Astrocyte (in vitro differentiated cells and primary cell): ENCODE measurements at regions not wholly inside any gene's neighbourhood (a gene's known extent, or its start where the extent isn't known, plus 50 kb on each side); places are given as distances from the start of the nearest gene placed in this dataset.

ENCODE experiments used
- DNase-seq: peaks from one replicate; pipeline ENCODE4 v3.0.0-alpha.2; 2010; ENCODE audit warnings: low read depth
- FAIRE-seq: peaks from 2 replicates; lab custom pipeline; 2011; peaks lifted over from hg19 to GRCh38; lab: Jason Lieb, UNC
- H2AFZ ChIP-seq: 2 replicates; pipeline ENCODE4 v1.6.0; 2012; ENCODE audit warnings: low read depth, low read length, inconsistent platforms
- H3K27ac ChIP-seq: 2 replicates; pipeline ENCODE4 v1.5.1; 2011; ENCODE audit warnings: low read depth, low read length, inconsistent platforms
- H3K27me3 ChIP-seq: 2 replicates; pipeline ENCODE4 v1.6.0; 2011; ENCODE audit warnings: low read length, inconsistent platforms; ENCODE audit not compliant: insufficient read depth
- H3K36me3 ChIP-seq: 2 replicates; pipeline ENCODE4 v1.5.1; 2011; ENCODE audit warnings: low read length, inconsistent platforms; ENCODE audit not compliant: insufficient read depth
- H3K4me1 ChIP-seq: 2 replicates; pipeline ENCODE4 v1.5.1; 2011; ENCODE audit warnings: low read length, inconsistent platforms; ENCODE audit not compliant: insufficient read depth
- H3K4me2 ChIP-seq: 2 replicates; pipeline ENCODE4 v1.6.0; 2012; ENCODE audit warnings: low read length, inconsistent platforms
- H3K4me3 ChIP-seq: 2 replicates; pipeline ENCODE4 v1.5.1; 2011; ENCODE audit warnings: low read depth, mild to moderate bottlenecking, low read length, inconsistent platforms; ENCODE audit not compliant: insufficient read depth
- H3K79me2 ChIP-seq: 2 replicates; pipeline ENCODE4 v1.6.0; 2012; ENCODE audit warnings: mild to moderate bottlenecking, low read length, inconsistent platforms; ENCODE audit not compliant: insufficient read depth
- H3K9ac ChIP-seq: 2 replicates; pipeline ENCODE4 v1.6.0; 2012; ENCODE audit warnings: mild to moderate bottlenecking, low read length, inconsistent platforms
- H3K9me3 ChIP-seq: 2 replicates; pipeline ENCODE4 v1.5.1; 2012; ENCODE audit warnings: low read depth, mild to moderate bottlenecking, low read length, inconsistent platforms; ENCODE audit not compliant: insufficient read depth
- H4K20me1 ChIP-seq: 2 replicates; pipeline ENCODE4 v1.6.0; 2012; ENCODE audit warnings: low read length, inconsistent platforms; ENCODE audit not compliant: insufficient read depth
- H3K27ac Mint-ChIP-seq: one replicate; pipeline ENCODE4 v1.8.0; 2021; ENCODE audit warnings: mild to moderate bottlenecking, mixed read lengths; ENCODE audit not compliant: unreplicated experiment
- H3K27me3 Mint-ChIP-seq: one replicate; pipeline ENCODE4 v1.8.0; 2021; ENCODE audit warnings: low read depth, mixed read lengths; ENCODE audit not compliant: unreplicated experiment
- H3K36me3 Mint-ChIP-seq: one replicate; pipeline ENCODE4 v1.8.0; 2021; ENCODE audit warnings: low read depth, mixed read lengths; ENCODE audit not compliant: unreplicated experiment
- H3K4me1 Mint-ChIP-seq: one replicate; pipeline ENCODE4 v1.8.0; 2021; ENCODE audit warnings: low read depth, mixed read lengths; ENCODE audit not compliant: unreplicated experiment
- H3K4me3 Mint-ChIP-seq: one replicate; pipeline ENCODE4 v1.8.0; 2021; ENCODE audit warnings: mild to moderate bottlenecking, moderate library complexity, mixed read lengths; ENCODE audit not compliant: unreplicated experiment
- H3K9me3 Mint-ChIP-seq: one replicate; pipeline ENCODE4 v1.8.0; 2021; ENCODE audit warnings: mild to moderate bottlenecking, mixed read lengths; ENCODE audit not compliant: unreplicated experiment
- EZH2 ChIP-seq: IDR thresholded peaks from 2 replicates; pipeline ENCODE4 v1.6.1; 2012; ENCODE audit warnings: mild to moderate bottlenecking, low read length, inconsistent platforms; ENCODE audit not compliant: insufficient read depth
- TF ChIP-seq, protein P1 (sequence below): IDR thresholded peaks from 2 replicates; pipeline ENCODE4 v1.5.1; 2011; ENCODE audit warnings: low read depth, mild to moderate bottlenecking, inconsistent platforms, low read length, moderate library complexity; ENCODE audit not compliant: insufficient read depth

GRCh38 chr10:111600772-111601171, 523.9 kb downstream of the ADRA2A start:
- no peak overlapping the region for H3K27ac Mint-ChIP-seq
- Histone ChIP-seq H3K27ac (no peak overlapping the region), H3K4me2 (no peak overlapping the region), H3K36me3 (no peaks in the 10 kb centered on the region), H3K4me3 (no peak overlapping the region), H3K27me3 (no peaks in the 10 kb centered on the region), H3K9me3 (no peaks in the 10 kb centered on the region), H2AFZ (no peak overlapping the region), H3K79me2 (no peaks in the 10 kb centered on the region), H3K4me1 (no peaks in the 10 kb centered on the region), H4K20me1 (no peaks in the 10 kb centered on the region), H3K9ac (no peak overlapping the region)
- DNase-seq (no peak), FAIRE-seq (no peak)
- TF ChIP-seq, protein P1, sequence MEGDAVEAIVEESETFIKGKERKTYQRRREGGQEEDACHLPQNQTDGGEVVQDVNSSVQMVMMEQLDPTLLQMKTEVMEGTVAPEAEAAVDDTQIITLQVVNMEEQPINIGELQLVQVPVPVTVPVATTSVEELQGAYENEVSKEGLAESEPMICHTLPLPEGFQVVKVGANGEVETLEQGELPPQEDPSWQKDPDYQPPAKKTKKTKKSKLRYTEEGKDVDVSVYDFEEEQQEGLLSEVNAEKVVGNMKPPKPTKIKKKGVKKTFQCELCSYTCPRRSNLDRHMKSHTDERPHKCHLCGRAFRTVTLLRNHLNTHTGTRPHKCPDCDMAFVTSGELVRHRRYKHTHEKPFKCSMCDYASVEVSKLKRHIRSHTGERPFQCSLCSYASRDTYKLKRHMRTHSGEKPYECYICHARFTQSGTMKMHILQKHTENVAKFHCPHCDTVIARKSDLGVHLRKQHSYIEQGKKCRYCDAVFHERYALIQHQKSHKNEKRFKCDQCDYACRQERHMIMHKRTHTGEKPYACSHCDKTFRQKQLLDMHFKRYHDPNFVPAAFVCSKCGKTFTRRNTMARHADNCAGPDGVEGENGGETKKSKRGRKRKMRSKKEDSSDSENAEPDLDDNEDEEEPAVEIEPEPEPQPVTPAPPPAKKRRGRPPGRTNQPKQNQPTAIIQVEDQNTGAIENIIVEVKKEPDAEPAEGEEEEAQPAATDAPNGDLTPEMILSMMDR, result no peak
- TF ChIP-seq EZH2, result no peak
- peaks cover 2% of the 10 kb centered on the region for H3K27me3 Mint-ChIP-seq
- no peaks in the 10 kb centered on the region for H3K4me1 Mint-ChIP-seq
- no peaks in the 10 kb centered on the region for H3K36me3 Mint-ChIP-seq
- no peak overlapping the region for H3K4me3 Mint-ChIP-seq
- no peaks in the 10 kb centered on the region for H3K9me3 Mint-ChIP-seq

DNA sequence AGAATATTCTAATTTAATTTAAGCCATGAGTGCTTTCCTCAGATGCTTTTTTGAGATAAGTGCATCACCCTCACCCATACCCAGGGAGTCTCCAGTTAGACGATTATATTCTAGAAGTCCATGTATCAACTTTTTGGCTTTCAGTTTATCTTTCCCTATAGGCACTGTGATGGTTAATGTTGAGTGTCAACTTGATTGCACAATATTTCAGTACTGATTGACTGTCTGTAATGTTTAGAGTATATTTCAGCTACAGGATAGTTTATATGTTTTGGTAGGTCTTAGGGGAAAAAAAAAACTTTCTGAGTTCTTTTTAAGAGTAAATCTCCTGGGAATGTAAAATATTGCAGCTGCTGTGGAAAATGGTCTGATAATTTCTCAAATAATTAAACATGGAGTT, 535.4 kb downstream of the ADRA2A start:
- no peaks in the 10 kb centered on the region for H3K9me3 ChIP-seq
- no peak overlapping the region for H3K4me3 ChIP-seq
- FAIRE-seq, result no peak
- H3K4me2 ChIP-seq, result no peak overlapping the region
- H2AFZ ChIP-seq, result no peak overlapping the region
- H3K36me3 ChIP-seq, result no peaks in the 10 kb centered on the region
- no peak overlapping the region for H3K27ac Mint-ChIP-seq
- H4K20me1 ChIP-seq, result no peaks in the 10 kb centered on the region
- H3K9me3 Mint-ChIP-seq, result no peaks in the 10 kb centered on the region
- no peaks in the 10 kb centered on the region for H3K4me1 ChIP-seq
- no peaks in the 10 kb centered on the region for H3K27me3 Mint-ChIP-seq
- no peaks in the 10 kb centered on the region for H3K36me3 Mint-ChIP-seq
- no peaks in the 10 kb centered on the region for H3K79me2 ChIP-seq
- TF ChIP-seq, protein P1, result no peak
- no peak for TF ChIP-seq EZH2
- DNase-seq, result no peak
- H3K4me1 Mint-ChIP-seq, result no peaks in the 10 kb centered on the region
- no peak overlapping the region for H3K9ac ChIP-seq
- no peaks in the 10 kb centered on the region for H3K27me3 ChIP-seq
- no peak overlapping the region for H3K4me3 Mint-ChIP-seq
- H3K27ac ChIP-seq, result no peak overlapping the region

GRCh38 chr10:111634191-111634590, 549.4 kb downstream of the GPAM start:
- Histone ChIP-seq H3K4me1 (no peaks in the 10 kb centered on the region), H3K79me2 (no peaks in the 10 kb centered on the region), H3K27ac (no peak overlapping the region), H2AFZ (no peak overlapping the region), H3K4me3 (no peak overlapping the region), H3K4me2 (no peak overlapping the region), H3K36me3 (no peaks in the 10 kb centered on the region), H3K9me3 (no peaks in the 10 kb centered on the region), H3K9ac (no peak overlapping the region), H4K20me1 (no peaks in the 10 kb centered on the region), H3K27me3 (no peaks in the 10 kb centered on the region)
- Mint-ChIP-seq H3K4me3 (no peak overlapping the region), H3K36me3 (no peaks in the 10 kb centered on the region), H3K27me3 (peaks cover 4% of the 10 kb centered on the region), H3K4me1 (no peaks in the 10 kb centered on the region), H3K9me3 (peaks cover 10% of the 10 kb centered on the region), H3K27ac (no peak overlapping the region)
- TF ChIP-seq, protein P1, result no peak
- no peak for FAIRE-seq
- no peak for DNase-seq
